RPMI8226 (cell line): ENCODE measurements at regions not wholly inside any gene's neighbourhood (a gene's known extent, or its start where the extent isn't known, plus 50 kb on each side); places are given as distances from the start of the nearest gene placed in this dataset.
"Not testable (repeated sequence)": the region's sequence is repeated elsewhere in the genome, so short reads cannot be mapped to it uniquely, and the experiment has no call there.

Source experiments
- DNase-seq: peaks from one replicate; pipeline ENCODE4 v3.0.0-alpha.2; 2015

DNA sequence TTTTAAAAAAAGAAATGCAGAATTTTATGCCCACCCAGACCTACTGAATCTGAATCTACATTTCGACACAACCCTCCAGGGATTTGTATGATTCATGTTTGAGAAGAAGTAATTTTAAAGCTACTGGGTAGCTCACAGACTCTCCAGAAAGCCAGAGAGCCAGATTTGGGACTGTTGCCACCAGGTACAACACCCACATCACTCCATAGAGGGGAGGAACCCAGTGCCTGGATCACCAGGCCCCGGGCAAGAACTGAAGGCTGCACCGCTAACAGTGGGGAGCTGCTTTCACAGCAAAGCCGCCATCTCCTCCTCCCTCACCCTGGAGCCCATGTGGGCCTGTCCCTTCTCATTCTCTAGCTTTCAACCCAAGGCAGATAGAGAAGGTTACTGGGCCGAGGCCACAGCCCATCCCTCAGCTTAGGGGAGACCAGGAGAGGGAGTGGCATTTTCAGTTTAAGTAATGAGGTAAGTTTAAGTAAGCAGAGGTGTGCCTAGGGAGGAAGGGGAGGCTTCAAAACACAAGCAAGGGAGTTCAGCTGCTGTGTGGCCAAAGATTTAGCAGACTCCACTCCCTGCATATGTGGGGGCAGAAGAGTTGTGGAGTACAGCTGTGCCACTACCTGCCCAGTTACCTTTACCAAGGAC is 109.8 kb downstream of the IL12A start:
- DNase-seq = no peak

GRCh38 chr3:160098926-160099626 is 110.4 kb downstream of the IL12A start:
- DNase-seq = no peak

GRCh38 chr3:160099834-160100233 is 111.2 kb downstream of the IL12A start:
- no peak for DNase-seq

DNA sequence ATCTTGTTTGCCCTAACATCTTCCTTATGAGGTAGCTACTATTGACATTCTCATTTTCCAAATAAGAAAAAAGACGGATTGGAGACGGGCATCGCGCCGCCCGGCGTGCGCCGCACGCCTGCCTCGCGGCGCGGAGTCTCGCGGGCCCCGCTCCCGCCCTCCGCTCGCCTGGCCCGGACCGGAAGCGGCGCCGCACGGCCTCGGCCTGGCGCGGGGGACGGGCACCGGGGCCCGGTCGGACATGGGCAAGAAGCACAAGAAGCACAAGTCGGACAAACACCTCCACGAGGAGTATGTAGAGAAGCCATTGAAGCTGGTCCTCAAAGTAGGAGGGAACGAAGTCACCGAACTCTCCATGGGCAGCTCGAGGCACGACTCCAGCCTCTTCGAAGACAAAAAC is 112.0 kb downstream of the IL12A start:
- no peak for DNase-seq

DNA sequence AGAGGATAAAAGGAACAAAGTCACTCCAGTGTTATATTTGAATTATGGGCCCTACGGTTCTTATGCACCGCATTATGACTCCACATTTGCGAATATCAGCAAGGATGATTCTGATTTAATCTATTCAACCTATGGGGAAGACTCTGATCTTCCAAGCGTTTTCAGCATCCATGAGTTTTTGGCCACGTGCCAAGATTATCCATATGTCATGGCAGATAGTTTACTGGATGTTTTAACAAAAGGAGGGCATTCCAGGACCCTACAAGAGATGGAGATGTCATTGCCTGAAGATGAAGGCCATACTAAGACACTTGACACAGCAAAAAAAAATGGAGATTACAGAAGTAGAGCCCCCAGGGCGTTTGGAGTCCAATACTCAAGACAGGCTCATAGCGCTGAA is 113.4 kb downstream of the IL12A start:
- not testable (repeated sequence) for DNase-seq

DNA sequence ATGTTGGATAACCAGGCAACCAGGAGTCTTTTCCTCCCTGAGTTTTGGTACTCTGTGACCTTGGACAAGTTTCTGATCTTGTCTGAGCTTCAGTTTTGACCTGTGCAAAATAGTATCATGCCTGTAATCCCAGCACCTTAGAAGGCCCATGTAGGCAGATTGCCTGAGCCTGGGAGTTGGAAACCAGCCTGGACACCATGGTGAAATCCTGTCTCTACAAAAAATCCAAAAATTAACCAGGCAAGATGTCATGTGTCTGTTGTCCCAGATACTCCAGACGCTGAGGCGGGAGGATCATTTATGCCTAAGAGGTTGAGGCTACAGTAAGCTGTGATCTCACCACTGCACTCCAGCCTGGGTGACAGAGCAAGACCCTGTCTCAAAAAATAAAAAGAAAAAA is 114.8 kb downstream of the IL12A start:
- no peak for DNase-seq

DNA sequence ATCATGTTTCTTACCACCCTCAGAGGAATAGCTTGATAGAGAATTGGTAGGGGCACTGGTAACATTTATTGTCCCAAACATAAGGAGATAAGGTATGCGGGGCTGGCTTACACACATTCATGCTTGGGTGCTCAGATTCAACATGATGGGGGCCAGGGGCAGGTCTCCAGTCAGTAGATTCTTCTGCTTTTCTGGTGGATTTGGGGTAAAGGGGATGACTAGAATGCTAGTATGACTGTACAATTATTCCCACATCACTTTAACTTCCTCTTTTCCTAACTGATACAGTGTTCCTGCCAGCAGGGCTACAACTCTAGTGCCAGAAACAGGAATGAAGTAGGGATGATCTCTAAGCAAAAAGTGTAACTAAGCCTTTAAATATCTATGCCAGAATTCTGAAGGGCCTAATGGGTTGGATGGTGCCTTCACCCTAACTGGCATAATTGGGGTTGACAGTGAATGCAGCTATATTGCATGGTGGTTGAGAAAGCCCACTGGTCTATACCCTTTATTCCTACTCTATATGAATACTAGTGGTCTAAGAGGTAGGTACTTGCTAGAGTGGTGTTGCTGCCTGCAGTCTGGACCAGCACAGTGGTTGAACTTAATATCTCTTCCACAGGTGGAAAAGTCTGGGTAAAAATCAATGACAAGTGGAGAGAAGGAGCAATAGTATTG is 117.4 kb downstream of the IL12A start:
- DNase-seq = no peak

DNA sequence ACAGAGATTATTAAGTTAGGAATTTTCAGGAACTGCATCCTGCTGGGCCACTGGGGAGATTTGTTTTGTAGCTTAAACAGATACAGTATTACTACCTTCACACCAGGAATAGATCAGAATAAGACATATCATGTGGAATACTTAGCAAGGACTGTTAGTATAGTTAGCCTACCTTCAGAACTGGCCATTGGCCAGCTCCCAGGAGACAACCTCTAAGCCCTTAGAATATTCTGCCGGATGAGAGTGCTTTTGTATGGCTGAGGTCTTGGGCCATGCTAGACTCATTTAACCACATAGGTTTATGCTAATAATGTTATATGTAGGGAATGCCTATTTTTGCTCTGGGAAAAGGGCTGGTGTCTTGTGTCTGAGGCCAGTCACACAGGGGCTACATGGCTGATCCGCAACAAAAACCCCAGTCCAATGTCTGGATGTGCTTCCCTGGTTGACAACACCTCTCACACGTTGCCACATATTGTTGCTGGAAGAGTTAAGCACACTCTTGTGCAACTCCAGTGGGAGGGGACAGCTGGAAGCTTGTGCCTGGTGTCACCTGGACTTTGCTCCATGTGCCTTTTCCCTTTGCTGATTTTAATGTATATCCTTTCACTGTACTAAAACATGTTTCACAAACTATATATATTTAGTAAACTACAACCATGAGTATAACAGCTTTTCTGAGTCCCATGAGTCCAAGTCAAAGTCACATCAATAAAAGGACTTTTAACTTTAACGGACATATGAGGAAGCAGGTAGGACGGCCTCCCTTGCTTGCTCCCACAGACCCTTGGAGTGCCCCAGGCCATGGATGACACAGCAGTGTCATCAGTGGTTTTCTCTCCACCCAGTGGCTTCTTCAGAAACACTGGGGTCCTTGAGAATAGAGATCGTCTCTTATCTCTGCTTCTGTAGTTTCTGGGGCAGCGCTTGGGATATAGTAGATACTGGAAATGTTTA is 118.0 kb upstream of the C3orf80 start:
- DNase-seq = peak; percentile 26

- DNase-seq = no peak
These were observed 116.9 kb upstream of the C3orf80 start for GRCh38 chr3:160108362-160108761.

GRCh38 chr3:160112481-160112880 is 112.7 kb upstream of the C3orf80 start:
- DNase-seq = no peak

DNA sequence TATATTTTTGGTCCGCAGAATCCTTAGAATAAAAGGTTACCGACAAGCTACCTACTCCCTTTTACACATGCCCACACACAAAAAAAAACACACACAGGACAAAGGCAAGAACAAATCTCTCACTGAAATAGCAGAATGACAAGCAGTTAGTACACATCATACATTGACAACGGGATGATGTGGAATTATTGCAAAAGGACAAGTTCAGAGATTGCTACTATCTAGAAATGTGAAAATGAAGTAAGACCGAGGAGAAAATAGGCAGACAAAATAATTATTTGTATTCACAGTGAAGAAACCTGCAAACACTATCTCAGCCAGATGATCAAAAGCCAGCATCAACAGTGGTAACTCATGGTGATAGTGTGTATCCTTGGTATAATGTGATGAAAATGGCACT is 112.2 kb upstream of the C3orf80 start:
- no peak for DNase-seq

DNA sequence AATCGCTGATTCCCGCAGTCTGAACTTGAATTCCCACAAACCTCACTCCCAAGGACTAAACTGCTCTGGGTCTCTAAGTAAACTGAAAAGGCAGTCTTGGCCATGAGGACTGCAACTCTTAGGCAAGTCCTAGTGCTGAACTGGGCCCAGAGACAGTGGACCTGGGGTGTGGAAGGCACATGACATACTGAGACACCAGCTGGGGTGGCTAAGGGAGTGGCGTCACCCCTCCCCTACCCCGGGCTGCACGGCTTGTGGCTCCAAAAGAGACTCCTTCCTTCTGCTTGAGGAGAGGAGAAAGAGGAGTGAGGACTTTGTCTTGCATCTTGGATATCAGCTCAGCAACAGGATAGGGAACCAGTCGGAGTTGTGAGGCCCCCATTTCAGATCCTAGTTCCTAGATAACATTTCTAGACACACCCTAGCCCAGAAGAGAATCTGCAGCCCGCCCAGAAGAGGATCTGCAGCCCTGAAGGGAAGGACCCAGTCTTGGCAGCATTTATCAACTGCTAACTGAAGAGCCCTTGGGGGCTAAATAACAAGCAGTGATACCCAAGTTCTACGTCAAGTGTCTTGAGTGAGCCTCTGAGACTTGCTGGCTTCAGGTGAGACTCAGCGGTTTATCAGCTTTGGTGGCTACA is 110.7 kb upstream of the C3orf80 start:
- no peak for DNase-seq

DNA sequence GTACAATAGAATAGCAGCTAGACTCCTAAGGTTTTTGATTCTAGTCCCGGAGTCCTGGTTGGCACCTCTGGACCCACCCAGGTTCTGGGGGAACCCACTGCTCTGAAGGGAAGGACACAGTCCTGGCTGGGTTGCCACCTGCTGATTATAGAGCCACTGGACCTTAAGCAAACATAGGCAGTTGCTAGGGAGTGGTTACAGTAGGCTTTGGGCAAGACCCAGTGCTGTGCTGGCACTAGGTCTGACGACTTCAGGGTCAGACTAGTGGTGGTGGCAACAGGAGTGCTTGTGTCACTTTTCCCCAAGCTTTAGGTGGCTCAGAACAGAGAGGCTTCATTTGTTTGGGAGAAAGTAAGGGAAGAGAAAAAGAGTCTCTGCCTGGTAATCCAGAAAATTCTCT is 109.8 kb upstream of the C3orf80 start:
- no peak for DNase-seq

GRCh38 chr3:160124224-160124623 is 101.0 kb upstream of the C3orf80 start:
- no peak for DNase-seq

DNA sequence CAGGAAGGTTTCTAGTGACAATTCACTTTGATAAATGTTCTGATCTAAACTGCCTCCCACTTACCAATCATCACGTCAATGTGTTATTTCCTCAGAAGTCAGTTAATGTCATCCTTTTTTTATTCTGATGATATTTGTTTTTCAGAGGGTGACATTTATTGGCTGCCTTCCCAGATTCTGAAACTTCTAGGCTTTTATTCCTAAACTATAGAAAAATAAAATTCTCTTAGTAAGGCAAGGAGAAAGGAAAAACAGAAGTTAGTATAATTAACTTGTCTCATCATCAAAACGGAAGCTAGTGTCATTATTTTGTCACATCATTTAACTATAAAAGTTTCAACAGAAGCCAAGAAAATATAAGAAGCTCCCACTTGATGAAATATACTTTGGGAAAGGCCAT is 100.0 kb upstream of the C3orf80 start:
- no peak for DNase-seq

DNA sequence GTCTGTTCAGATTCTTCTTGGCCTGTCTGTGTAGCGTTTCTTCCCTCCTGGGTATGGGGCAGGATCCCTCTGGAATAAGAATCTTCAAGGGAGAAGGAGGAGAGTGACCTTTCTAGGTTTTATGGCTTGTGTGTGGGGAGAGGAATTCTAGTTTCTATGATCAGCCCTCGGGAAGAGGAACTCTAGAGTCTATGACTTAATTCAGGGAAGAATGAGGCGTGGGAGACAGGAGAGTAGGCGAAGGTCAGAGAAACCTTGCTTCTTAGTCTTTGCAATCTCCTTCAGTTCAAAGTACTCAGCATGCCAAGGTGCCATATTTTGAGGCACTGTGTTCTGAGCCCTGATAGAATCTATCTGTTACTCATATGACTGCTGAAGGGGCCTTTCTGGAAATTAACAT is 99.2 kb upstream of the C3orf80 start:
- no peak for DNase-seq

DNA sequence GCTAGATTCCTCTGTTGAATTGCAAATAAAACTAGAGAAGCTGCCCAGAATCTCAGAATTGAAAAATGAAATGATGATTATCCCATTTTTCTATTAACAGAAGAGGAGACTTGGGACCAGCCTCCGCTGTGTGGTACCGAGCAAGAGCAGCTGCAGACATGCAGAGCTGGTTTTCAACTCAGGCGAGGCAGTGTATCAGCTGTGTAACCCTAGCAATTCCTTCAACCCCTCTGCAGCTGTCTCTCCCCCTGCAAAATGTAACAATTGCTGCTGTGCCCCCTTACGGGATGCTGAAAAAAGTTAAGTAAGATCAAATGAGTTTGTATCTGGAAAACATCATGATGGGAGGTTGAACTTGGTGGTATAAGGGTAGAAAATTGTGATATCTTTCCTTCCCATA is 98.5 kb upstream of the C3orf80 start:
- DNase-seq = no peak

GRCh38 chr3:160127308-160127707 is 97.9 kb upstream of the C3orf80 start:
- DNase-seq = no peak

GRCh38 chr3:160128056-160128455 is 97.2 kb upstream of the C3orf80 start:
- no peak for DNase-seq

- DNase-seq = no peak
These were observed 95.7 kb upstream of the C3orf80 start for GRCh38 chr3:160129459-160130061.

DNA sequence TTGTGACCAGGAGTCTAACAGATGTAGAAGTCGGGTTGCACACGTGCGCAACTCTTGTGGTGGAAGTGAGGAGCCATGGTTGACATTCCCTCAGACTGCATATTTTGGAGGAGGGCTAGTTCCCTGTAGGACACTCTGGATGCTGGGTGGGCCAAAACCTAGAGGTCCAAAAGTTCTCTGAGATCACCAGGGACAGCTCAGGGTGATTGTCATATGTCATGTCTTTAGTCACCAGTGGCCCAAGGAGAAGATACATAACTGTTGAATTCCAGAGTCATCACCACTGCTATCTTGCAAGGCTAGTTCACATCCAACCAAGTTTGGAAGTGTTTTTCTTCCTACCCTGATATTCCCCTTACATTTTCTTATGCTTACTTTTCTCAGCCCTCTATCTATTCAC is 95.2 kb upstream of the C3orf80 start:
- DNase-seq = no peak

DNA sequence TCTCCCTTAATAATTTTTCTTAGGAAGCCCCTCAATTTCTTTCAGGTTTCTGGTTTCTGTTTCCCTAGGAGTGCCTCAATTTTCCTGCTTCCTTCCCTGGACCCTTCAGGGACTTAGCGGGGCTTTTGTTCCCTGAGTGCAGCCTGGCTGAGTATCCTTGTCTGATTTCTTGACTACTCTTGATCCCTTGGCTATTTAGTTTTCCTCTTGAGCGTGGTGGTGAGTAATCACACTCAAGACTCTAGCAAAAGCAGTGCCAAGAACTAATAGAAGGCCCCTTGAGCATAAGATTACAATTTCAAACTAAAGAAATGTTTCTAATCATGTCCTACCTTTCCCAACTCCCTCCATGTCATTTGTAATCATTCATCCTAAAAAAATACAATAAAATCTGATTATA is 94.3 kb upstream of the C3orf80 start:
- no peak for DNase-seq
